ENCODE measurements at regions not wholly inside any gene's neighbourhood (a gene's known extent, or its start where the extent isn't known, plus 50 kb on each side); places are given as distances from the start of the nearest gene placed in this dataset.

DNA sequence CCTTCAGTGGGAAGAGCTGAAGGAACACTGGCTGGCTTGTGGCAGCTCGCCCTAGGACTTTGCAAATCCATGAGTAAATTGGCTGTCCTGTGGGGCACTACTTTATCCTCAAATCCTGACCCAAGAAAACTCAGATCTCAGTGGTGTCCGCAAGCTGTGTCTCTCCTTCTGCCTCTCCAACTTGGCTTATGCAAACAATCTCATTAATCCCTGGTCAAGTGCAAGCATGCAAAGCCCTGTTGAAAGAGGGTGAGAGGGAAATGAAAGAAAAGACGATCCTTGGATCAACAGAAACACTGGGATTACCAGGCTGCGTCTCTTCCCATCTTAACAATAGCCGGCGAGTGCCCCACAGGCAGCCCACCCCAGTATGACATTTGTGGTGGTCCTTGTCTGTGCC is 901.6 kb downstream of the BCL11B start (continued):
- TF ChIP-seq, protein P1, sequence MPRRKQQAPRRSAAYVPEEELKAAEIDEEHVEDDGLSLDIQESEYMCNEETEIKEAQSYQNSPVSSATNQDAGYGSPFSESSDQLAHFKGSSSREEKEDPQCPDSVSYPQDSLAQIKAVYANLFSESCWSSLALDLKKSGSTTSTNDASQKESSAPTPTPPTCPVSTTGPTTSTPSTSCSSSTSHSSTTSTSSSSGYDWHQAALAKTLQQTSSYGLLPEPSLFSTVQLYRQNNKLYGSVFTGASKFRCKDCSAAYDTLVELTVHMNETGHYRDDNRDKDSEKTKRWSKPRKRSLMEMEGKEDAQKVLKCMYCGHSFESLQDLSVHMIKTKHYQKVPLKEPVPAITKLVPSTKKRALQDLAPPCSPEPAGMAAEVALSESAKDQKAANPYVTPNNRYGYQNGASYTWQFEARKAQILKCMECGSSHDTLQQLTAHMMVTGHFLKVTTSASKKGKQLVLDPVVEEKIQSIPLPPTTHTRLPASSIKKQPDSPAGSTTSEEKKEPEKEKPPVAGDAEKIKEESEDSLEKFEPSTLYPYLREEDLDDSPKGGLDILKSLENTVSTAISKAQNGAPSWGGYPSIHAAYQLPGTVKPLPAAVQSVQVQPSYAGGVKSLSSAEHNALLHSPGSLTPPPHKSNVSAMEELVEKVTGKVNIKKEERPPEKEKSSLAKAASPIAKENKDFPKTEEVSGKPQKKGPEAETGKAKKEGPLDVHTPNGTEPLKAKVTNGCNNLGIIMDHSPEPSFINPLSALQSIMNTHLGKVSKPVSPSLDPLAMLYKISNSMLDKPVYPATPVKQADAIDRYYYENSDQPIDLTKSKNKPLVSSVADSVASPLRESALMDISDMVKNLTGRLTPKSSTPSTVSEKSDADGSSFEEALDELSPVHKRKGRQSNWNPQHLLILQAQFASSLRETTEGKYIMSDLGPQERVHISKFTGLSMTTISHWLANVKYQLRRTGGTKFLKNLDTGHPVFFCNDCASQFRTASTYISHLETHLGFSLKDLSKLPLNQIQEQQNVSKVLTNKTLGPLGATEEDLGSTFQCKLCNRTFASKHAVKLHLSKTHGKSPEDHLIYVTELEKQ (tag by site-specific recombination; IDR thresholded peaks at IDR 0.05; ENCODE audit: borderline replicate concordance): no peak
- no peak for TF ChIP-seq ZFHX2 (tag by site-specific recombination; conservative IDR thresholded peaks at IDR 0.05)
- TF ChIP-seq ZBTB20 (tag by site-specific recombination; IDR thresholded peaks at IDR 0.05): no peak
- TF ChIP-seq ZNF777 (tag by site-specific recombination; IDR thresholded peaks at IDR 0.05; ENCODE audit: borderline replicate concordance): no peak
- TF ChIP-seq ZNF561 (tag by site-specific recombination; IDR thresholded peaks at IDR 0.05; ENCODE audit: borderline replicate concordance): no peak
- no peak for TF ChIP-seq ZNF560 (tag by site-specific recombination; IDR thresholded peaks at IDR 0.05; ENCODE audit: borderline replicate concordance)

DNA sequence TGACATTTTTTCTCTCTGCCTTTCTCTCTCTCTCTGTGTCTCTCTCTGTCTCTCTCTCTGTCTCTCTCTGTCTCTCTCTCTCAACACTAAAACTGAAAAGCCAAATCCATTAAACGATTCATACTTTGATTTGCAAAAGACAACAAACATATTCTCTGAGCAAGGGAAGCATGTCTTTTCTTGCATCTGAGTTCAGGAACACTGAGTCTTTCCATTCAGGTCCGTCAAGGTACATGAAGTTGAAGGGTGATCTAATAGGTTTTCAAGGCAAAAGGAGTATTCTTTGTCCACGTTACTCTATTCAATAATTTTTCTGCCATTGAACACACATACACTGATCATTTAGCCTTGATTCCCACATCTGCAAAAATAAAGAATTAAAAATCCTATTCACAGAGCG is 900.9 kb downstream of the BCL11B start:
- H3K4me1 ChIP-seq (ENCODE audit: control insufficient read depth, insufficient read depth, low read length): no peaks in the 10 kb centered on the region
- H3K36me3 ChIP-seq (ENCODE audit: control insufficient read depth in 2 of 2, insufficient read depth in 1 of 2, low read length in 2 of 2): no peaks in the 10 kb centered on the region
- ChIA-PET POLR2A (no interaction called here), CTCF (no interaction called here)
- TF ChIP-seq, protein P1 (tag by site-specific recombination; IDR thresholded peaks at IDR 0.05; ENCODE audit: borderline replicate concordance): no peak
- no peak for TF ChIP-seq KLF9 (tag by site-specific recombination; IDR thresholded peaks at IDR 0.05; ENCODE audit: low read depth)
- TF ChIP-seq, protein P2, sequence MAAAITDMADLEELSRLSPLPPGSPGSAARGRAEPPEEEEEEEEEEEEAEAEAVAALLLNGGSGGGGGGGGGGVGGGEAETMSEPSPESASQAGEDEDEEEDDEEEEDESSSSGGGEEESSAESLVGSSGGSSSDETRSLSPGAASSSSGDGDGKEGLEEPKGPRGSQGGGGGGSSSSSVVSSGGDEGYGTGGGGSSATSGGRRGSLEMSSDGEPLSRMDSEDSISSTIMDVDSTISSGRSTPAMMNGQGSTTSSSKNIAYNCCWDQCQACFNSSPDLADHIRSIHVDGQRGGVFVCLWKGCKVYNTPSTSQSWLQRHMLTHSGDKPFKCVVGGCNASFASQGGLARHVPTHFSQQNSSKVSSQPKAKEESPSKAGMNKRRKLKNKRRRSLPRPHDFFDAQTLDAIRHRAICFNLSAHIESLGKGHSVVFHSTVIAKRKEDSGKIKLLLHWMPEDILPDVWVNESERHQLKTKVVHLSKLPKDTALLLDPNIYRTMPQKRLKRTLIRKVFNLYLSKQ (tag by site-specific recombination; IDR thresholded peaks at IDR 0.05; ENCODE audit: borderline replicate concordance): no peak
- TF ChIP-seq SALL2 (tag by site-specific recombination; IDR thresholded peaks at IDR 0.05; ENCODE audit: borderline replicate concordance): no peak
- no peak for TF ChIP-seq ZNF132 (tag by site-specific recombination; IDR thresholded peaks at IDR 0.05; ENCODE audit: borderline replicate concordance)
- H3K9me3 ChIP-seq (ENCODE audit: control insufficient read depth, insufficient read depth, low read depth, low read length): no peaks in the 10 kb centered on the region
- H3K27ac ChIP-seq (ENCODE audit: extremely low read depth, low read depth, low read length): no peak overlapping the region
- no peak overlapping the region for H3K4me3 ChIP-seq (ENCODE audit: low read depth, low read length)

DNA sequence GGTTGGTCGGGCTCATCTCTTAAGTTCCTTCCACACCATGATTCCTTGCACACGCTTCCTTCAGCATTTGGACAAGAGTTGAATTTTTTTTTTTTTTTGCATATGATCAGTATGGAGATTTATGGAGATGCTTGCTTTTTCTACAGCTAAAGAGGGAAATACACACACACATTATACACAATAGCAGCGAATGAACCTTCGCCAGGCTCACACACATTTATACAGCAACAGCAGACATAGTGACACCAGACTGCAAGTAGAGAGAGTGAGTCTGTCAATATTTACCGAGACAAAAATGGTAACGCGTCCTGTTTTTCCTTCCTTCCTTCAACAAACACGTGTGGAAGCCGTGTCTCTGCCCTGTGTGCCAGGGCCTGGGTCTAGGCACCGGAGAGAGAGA is 897.9 kb downstream of the BCL11B start:
- H3K27ac ChIP-seq (ENCODE audit: extremely low read depth, low read depth, low read length): no peak overlapping the region
- ChIA-PET POLR2A (no interaction called here), CTCF (no interaction called here)
- no peaks in the 10 kb centered on the region for H3K9me3 ChIP-seq (ENCODE audit: control insufficient read depth, insufficient read depth, low read depth, low read length)
- TF ChIP-seq KLF7 (tag by site-specific recombination; IDR thresholded peaks at IDR 0.05; ENCODE audit: borderline replicate concordance) (no peak), MEIS1 (CRISPR knock-in tag; IDR thresholded peaks at IDR 0.05; ENCODE audit: borderline replicate concordance) (no peak), ZNF175 (tag by site-specific recombination; IDR thresholded peaks at IDR 0.05) (no peak), ZNF830 (tag by site-specific recombination; IDR thresholded peaks at IDR 0.05; ENCODE audit: low read depth) (no peak), ZBTB17 (tag by site-specific recombination; IDR thresholded peaks at IDR 0.05) (no peak), ZNF600 (tag by site-specific recombination; IDR thresholded peaks at IDR 0.05) (no peak), ZNF48 (tag by site-specific recombination; IDR thresholded peaks at IDR 0.05) (no peak), ZNF155 (tag by site-specific recombination; IDR thresholded peaks at IDR 0.05) (no peak), GFI1B (tag by site-specific recombination; IDR thresholded peaks at IDR 0.05) (no peak), ZNF302 (tag by site-specific recombination; IDR thresholded peaks at IDR 0.05; ENCODE audit: low read depth) (no peak)
- TF ChIP-seq, protein P3, sequence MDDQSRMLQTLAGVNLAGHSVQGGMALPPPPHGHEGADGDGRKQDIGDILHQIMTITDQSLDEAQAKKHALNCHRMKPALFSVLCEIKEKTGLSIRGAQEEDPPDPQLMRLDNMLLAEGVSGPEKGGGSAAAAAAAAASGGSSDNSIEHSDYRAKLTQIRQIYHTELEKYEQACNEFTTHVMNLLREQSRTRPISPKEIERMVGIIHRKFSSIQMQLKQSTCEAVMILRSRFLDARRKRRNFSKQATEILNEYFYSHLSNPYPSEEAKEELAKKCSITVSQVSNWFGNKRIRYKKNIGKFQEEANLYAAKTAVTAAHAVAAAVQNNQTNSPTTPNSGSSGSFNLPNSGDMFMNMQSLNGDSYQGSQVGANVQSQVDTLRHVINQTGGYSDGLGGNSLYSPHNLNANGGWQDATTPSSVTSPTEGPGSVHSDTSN (CRISPR knock-in tag; IDR thresholded peaks at IDR 0.05): no peak
- TF ChIP-seq, protein P4, sequence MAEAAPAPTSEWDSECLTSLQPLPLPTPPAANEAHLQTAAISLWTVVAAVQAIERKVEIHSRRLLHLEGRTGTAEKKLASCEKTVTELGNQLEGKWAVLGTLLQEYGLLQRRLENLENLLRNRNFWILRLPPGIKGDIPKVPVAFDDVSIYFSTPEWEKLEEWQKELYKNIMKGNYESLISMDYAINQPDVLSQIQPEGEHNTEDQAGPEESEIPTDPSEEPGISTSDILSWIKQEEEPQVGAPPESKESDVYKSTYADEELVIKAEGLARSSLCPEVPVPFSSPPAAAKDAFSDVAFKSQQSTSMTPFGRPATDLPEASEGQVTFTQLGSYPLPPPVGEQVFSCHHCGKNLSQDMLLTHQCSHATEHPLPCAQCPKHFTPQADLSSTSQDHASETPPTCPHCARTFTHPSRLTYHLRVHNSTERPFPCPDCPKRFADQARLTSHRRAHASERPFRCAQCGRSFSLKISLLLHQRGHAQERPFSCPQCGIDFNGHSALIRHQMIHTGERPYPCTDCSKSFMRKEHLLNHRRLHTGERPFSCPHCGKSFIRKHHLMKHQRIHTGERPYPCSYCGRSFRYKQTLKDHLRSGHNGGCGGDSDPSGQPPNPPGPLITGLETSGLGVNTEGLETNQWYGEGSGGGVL (tag by site-specific recombination; IDR thresholded peaks at IDR 0.05): no peak
- no peak overlapping the region for H3K4me3 ChIP-seq (ENCODE audit: low read depth, low read length)
- no peaks in the 10 kb centered on the region for H3K4me1 ChIP-seq (ENCODE audit: control insufficient read depth, insufficient read depth, low read length)
- no peaks in the 10 kb centered on the region for H3K36me3 ChIP-seq (ENCODE audit: control insufficient read depth in 2 of 2, insufficient read depth in 1 of 2, low read length in 2 of 2)
